Mammary epithelial cell (primary cell): ENCODE measurements at regions not wholly inside any gene's neighbourhood (a gene's known extent, or its start where the extent isn't known, plus 50 kb on each side); places are given as distances from the start of the nearest gene placed in this dataset.

Source experiments
- EZH2 ChIP-seq: IDR thresholded peaks from 2 replicates; pipeline ENCODE4 v1.6.1; 2012; ENCODE audit warnings: low read length, inconsistent platforms, borderline replicate concordance
- TF ChIP-seq, protein P1 (sequence below), 2 donors: IDR thresholded peaks in 1 of 2; conservative IDR thresholded peaks in 1 of 2; 2 replicates each; pipeline ENCODE4 v1.5.1; 2011 to 2012; ENCODE audit warnings: inconsistent platforms in 2 of 2, low read length in 2 of 2, mild to moderate bottlenecking in 2 of 2, control low read depth in 1 of 2, low read depth in 1 of 2; ENCODE audit not compliant: insufficient read depth in 1 of 2; ENCODE audit errors: extremely low read depth in 1 of 2

GRCh38 chr5:83776437-83777031, 55.9 kb upstream of the HAPLN1 start:
- TF ChIP-seq, protein P1, sequence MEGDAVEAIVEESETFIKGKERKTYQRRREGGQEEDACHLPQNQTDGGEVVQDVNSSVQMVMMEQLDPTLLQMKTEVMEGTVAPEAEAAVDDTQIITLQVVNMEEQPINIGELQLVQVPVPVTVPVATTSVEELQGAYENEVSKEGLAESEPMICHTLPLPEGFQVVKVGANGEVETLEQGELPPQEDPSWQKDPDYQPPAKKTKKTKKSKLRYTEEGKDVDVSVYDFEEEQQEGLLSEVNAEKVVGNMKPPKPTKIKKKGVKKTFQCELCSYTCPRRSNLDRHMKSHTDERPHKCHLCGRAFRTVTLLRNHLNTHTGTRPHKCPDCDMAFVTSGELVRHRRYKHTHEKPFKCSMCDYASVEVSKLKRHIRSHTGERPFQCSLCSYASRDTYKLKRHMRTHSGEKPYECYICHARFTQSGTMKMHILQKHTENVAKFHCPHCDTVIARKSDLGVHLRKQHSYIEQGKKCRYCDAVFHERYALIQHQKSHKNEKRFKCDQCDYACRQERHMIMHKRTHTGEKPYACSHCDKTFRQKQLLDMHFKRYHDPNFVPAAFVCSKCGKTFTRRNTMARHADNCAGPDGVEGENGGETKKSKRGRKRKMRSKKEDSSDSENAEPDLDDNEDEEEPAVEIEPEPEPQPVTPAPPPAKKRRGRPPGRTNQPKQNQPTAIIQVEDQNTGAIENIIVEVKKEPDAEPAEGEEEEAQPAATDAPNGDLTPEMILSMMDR (conservative IDR thresholded peaks at IDR 0.05 in 1 of 2, IDR thresholded peaks at IDR 0.05 in 1 of 2; ENCODE audit: extremely low read depth in 1 of 2, insufficient read depth in 1 of 2, low read depth in 1 of 2, low read length in 2 of 2), result no peak
- TF ChIP-seq EZH2, result no peak
